Lower lobe of right lung (tissue), 2 donors: ENCODE measurements at regions not wholly inside any gene's neighbourhood (a gene's known extent, or its start where the extent isn't known, plus 50 kb on each side); places are given as distances from the start of the nearest gene placed in this dataset.

Experiments used
- ATAC-seq, 2 donors: fragments of 200-7000 bp; cut with Tn5 transposase; one replicate each; pipeline ENCODE4 v1.9.1; 2020 to 2022; ENCODE audit warnings: mild to moderate bottlenecking in 2 of 2, moderate library complexity in 2 of 2
- DNase-seq: peaks from one replicate; pipeline ENCODE4 v3.0.0-alpha.2; 2020
- H3K27ac ChIP-seq: fragments of 200-600 bp; one replicate; pipeline ENCODE4 v1.8.0; 2022
- H3K27me3 ChIP-seq: fragments of 200-600 bp; one replicate; pipeline ENCODE4 v1.8.0; 2022; ENCODE audit warnings: low read depth
- H3K36me3 ChIP-seq: fragments of 200-600 bp; one replicate; pipeline ENCODE4 v1.8.0; 2022; ENCODE audit warnings: mild to moderate bottlenecking
- H3K4me1 ChIP-seq: fragments of 200-600 bp; one replicate; pipeline ENCODE4 v1.8.0; 2022
- H3K4me3 ChIP-seq: fragments of 200-600 bp; one replicate; pipeline ENCODE4 v1.8.0; 2022; ENCODE audit warnings: mild to moderate bottlenecking
- H3K9me3 ChIP-seq: fragments of 200-600 bp; one replicate; pipeline ENCODE4 v1.8.0; 2022
- CTCF ChIP-seq: fragments of 200-600 bp; IDR thresholded peaks from one replicate; pipeline ENCODE4 v1.8.0; 2022; ENCODE audit warnings: antibody characterized with exemption, mild to moderate bottlenecking
- intact Hi-C: fragments of 100-400 bp; cut with DNase I; formaldehyde crosslinking; loops from one replicate; pipeline ENCODE4 v1.11.0; 2022
- donor health status: DM: no; HTN: yes; CAD: no; lungs with severe emphysema.

GRCh38 chr12:68445824-68446223 lies 113.7 kb upstream of the MDM1 start:
- H3K9me3 ChIP-seq, result no peaks in the 10 kb centered on the region
- H3K27me3 ChIP-seq, result no peaks in the 10 kb centered on the region
- ATAC-seq (no peak), DNase-seq (no peak)
- peaks cover 25% of the 10 kb centered on the region for H3K4me1 ChIP-seq
- no peak overlapping the region for H3K4me3 ChIP-seq
- intact Hi-C loops, result no loop called here
- no peaks in the 10 kb centered on the region for H3K36me3 ChIP-seq
- H3K27ac ChIP-seq, result no peak overlapping the region
- no peak for TF ChIP-seq CTCF

- H3K27me3 ChIP-seq, result no peaks in the 10 kb centered on the region
- H3K4me3 ChIP-seq, result no peak overlapping the region
- no peak for DNase-seq
- no peak for ATAC-seq
- no peak for TF ChIP-seq CTCF
- intact Hi-C loops, result no loop called here
- H3K9me3 ChIP-seq, result no peaks in the 10 kb centered on the region
- no peak overlapping the region for H3K27ac ChIP-seq
- no peaks in the 10 kb centered on the region for H3K36me3 ChIP-seq
- peaks cover 30% of the 10 kb centered on the region for H3K4me1 ChIP-seq
These were observed 114.2 kb upstream of the MDM1 start for GRCh38 chr12:68446384-68446783.

GRCh38 chr12:68446901-68447796 lies 115.0 kb upstream of the MDM1 start:
- TF ChIP-seq CTCF, result no peak
- no peak for ATAC-seq

GRCh38 chr12:68447797-68448260 lies 115.7 kb upstream of the MDM1 start:
- no peak overlapping the region for H3K27ac ChIP-seq

More at GRCh38 chr12:68446901-68447796, 115.0 kb upstream of the MDM1 start:
- Histone ChIP-seq H3K27me3 (no peaks in the 10 kb centered on the region), H3K4me1 (peaks cover 37% of the 10 kb centered on the region), H3K36me3 (no peaks in the 10 kb centered on the region), H3K4me3 (no peak overlapping the region), H3K27ac (no peak overlapping the region), H3K9me3 (no peaks in the 10 kb centered on the region)
- intact Hi-C loops, result no loop called here
- no peak for DNase-seq

GRCh38 chr12:68449196-68449595 lies 117.0 kb upstream of the MDM1 start:
- intact Hi-C loops, result no loop called here
- Histone ChIP-seq H3K27ac (no peak overlapping the region), H3K9me3 (no peaks in the 10 kb centered on the region), H3K27me3 (no peaks in the 10 kb centered on the region), H3K4me1 (peaks cover 52% of the 10 kb centered on the region), H3K36me3 (no peaks in the 10 kb centered on the region), H3K4me3 (no peak overlapping the region)
- ATAC-seq (no peak), DNase-seq (no peak)
- no peak for TF ChIP-seq CTCF

More at GRCh38 chr12:68447797-68448260, 115.7 kb upstream of the MDM1 start:
- no peaks in the 10 kb centered on the region for H3K27me3 ChIP-seq
- H3K4me1 ChIP-seq, result peaks cover 43% of the 10 kb centered on the region
- intact Hi-C loops, result no loop called here
- no peaks in the 10 kb centered on the region for H3K36me3 ChIP-seq
- no peaks in the 10 kb centered on the region for H3K9me3 ChIP-seq
- DNase-seq (no peak), ATAC-seq (no peak)
- no peak for TF ChIP-seq CTCF
- H3K4me3 ChIP-seq, result no peak overlapping the region
